CD14-positive monocyte (primary cell): ENCODE measurements at regions not wholly inside any gene's neighbourhood (a gene's known extent, or its start where the extent isn't known, plus 50 kb on each side); places are given as distances from the start of the nearest gene placed in this dataset. TPM values are rescaled to one million over a fixed set of nuclear protein-coding genes. Genes with fewer than 3 reads are reported as not detected.

ENCODE experiments used
- DNase-seq, 3 donors: peaks; one replicate each; pipeline ENCODE4 v3.0.0-alpha.2; 2011 to 2022
- H2AFZ ChIP-seq: 2 replicates; pipeline ENCODE4 v1.6.0; 2012; ENCODE audit warnings: mild to moderate bottlenecking, low read depth, low read length, inconsistent platforms; ENCODE audit not compliant: insufficient read depth, poor library complexity, severe bottlenecking
- H3K27ac ChIP-seq, 2 donors: 1 replicate in 1 of 2; 2 replicates in 1 of 2; pipeline ENCODE4 v1.5.1; 2012 to 2013; ENCODE audit warnings: low read length in 2 of 2, control low read depth in 1 of 2, inconsistent platforms in 1 of 2, low read depth in 1 of 2, mild to moderate bottlenecking in 1 of 2
- H3K27me3 ChIP-seq, 2 donors: one replicate each; pipeline versions ENCODE4 v1.6.0 to v1.6.1; 2011 to 2013; ENCODE audit warnings: low read length in 2 of 2; ENCODE audit not compliant: control insufficient read depth in 2 of 2, insufficient read depth in 2 of 2
- H3K36me3 ChIP-seq, 2 donors: replicated peaks in 1 of 2; 1 replicate in 1 of 2; 2 replicates in 1 of 2; pipeline versions ENCODE4 v1.5.1 to v1.6.1; 2012 to 2013; ENCODE audit warnings: low read length in 2 of 2, control low read depth in 1 of 2, inconsistent platforms in 1 of 2, mild to moderate bottlenecking in 1 of 2; ENCODE audit not compliant: insufficient read depth in 2 of 2, control insufficient read depth in 1 of 2
- H3K4me1 ChIP-seq, 2 donors: 1 replicate in 1 of 2; 2 replicates in 1 of 2; pipeline versions ENCODE4 v1.5.1 to v1.6.1; 2012 to 2013; ENCODE audit warnings: low read length in 2 of 2, control low read depth in 1 of 2, inconsistent platforms in 1 of 2, mild to moderate bottlenecking in 1 of 2, moderate library complexity in 1 of 2; ENCODE audit not compliant: insufficient read depth in 2 of 2, control insufficient read depth in 1 of 2
- H3K4me2 ChIP-seq: replicated peaks from 2 replicates; pipeline ENCODE3; 2012; ENCODE audit warnings: low read length, moderate library complexity, mild to moderate bottlenecking; ENCODE audit not compliant: poor library complexity, severe bottlenecking; ENCODE audit errors: extremely low read depth
- H3K4me3 ChIP-seq, 3 experiments: fragments of 200-600 bp in 1 of 3; sonication (generic) in 1 of 3; replicated peaks in 1 of 3; 1 replicate in 2 of 3; 2 replicates in 1 of 3; pipeline ENCODE4 v1.5.1; 2011 to 2013; ENCODE audit warnings: low read length in 3 of 3, mild to moderate bottlenecking in 3 of 3, control low read depth in 2 of 3, low read depth in 2 of 3, inconsistent platforms in 1 of 3, moderate library complexity in 1 of 3
- H3K79me2 ChIP-seq: 2 replicates; pipeline ENCODE4 v1.6.0; 2012; ENCODE audit warnings: mild to moderate bottlenecking, control low read depth, inconsistent platforms, low read length, moderate library complexity; ENCODE audit not compliant: insufficient read depth
- H3K9ac ChIP-seq: 2 replicates; pipeline ENCODE4 v1.6.0; 2017; ENCODE audit warnings: low read length, mild to moderate bottlenecking; ENCODE audit not compliant: insufficient read depth, poor library complexity, severe bottlenecking
- H3K9me3 ChIP-seq, 2 donors: replicated peaks in 1 of 2; 1 replicate in 1 of 2; 2 replicates in 1 of 2; pipeline versions ENCODE4 v1.5.1 to v1.6.1; 2012 to 2013; ENCODE audit warnings: low read length in 2 of 2, control low read depth in 1 of 2; ENCODE audit not compliant: control insufficient read depth in 1 of 2, insufficient read depth in 1 of 2
- H4K20me1 ChIP-seq: 2 replicates; pipeline ENCODE4 v1.6.0; 2012; ENCODE audit warnings: mild to moderate bottlenecking, low read length, control low read depth, moderate library complexity; ENCODE audit not compliant: insufficient read depth
- H3K27ac Mint-ChIP-seq, 7 donors: one replicate each; pipeline ENCODE4 v1.8.0; 2020; ENCODE audit warnings: mild to moderate bottlenecking in 7 of 7, mixed read lengths in 7 of 7, moderate library complexity in 6 of 7, inconsistent platforms in 2 of 7
- H3K27me3 Mint-ChIP-seq, 3 donors: one replicate each; pipeline ENCODE4 v1.8.0; 2021 to 2022; ENCODE audit warnings: low read depth in 3 of 3, mild to moderate bottlenecking in 3 of 3, mixed read lengths in 3 of 3, moderate library complexity in 3 of 3, inconsistent platforms in 1 of 3
- H3K36me3 Mint-ChIP-seq, 2 donors: one replicate each; pipeline ENCODE4 v1.8.0; 2020; ENCODE audit warnings: mixed read lengths in 2 of 2, inconsistent platforms in 1 of 2, mild to moderate bottlenecking in 1 of 2
- H3K4me1 Mint-ChIP-seq: one replicate; pipeline ENCODE4 v1.8.0; 2020; ENCODE audit warnings: mild to moderate bottlenecking, mixed read lengths
- H3K4me3 Mint-ChIP-seq, 2 donors: one replicate each; pipeline ENCODE4 v1.8.0; 2020; ENCODE audit warnings: mild to moderate bottlenecking in 2 of 2, mixed read lengths in 2 of 2, moderate library complexity in 1 of 2
- H3K9me3 Mint-ChIP-seq, 7 donors: one replicate each; pipeline ENCODE4 v1.8.0; 2020 to 2022; ENCODE audit warnings: mixed read lengths in 7 of 7, mild to moderate bottlenecking in 6 of 7, moderate library complexity in 6 of 7, inconsistent platforms in 2 of 7
- WGBS: methylation state at CpG from one replicate; pipeline ENCODE4 v1.1.5; 2013; ENCODE audit warnings: missing lambda C conversion rate; ENCODE audit not compliant: insufficient coverage; 5-methylcytosine and 5-hydroxymethylcytosine counted together
- intact Hi-C, 2 donors: fragments of 100-400 bp; cut with micrococcal nuclease; formaldehyde crosslinking; loops; one replicate each; pipeline versions ENCODE4 v1.15.0 to v1.15.1; 2023
- small RNA-seq: library from RNA; depleted of rRNA; stranded (forward); fragments of <200 nt; gene quantifications from one replicate; pipeline ENCODE3, GENCODE V24; 2012; ENCODE audit warnings: low read depth; ENCODE audit not compliant: insufficient read length
- TF ChIP-seq, protein P1 (sequence below): fragments of 200-600 bp; IDR thresholded peaks from one replicate; pipeline ENCODE4 v1.8.0; 2022; ENCODE audit warnings: antibody characterized with exemption, mild to moderate bottlenecking

DNA sequence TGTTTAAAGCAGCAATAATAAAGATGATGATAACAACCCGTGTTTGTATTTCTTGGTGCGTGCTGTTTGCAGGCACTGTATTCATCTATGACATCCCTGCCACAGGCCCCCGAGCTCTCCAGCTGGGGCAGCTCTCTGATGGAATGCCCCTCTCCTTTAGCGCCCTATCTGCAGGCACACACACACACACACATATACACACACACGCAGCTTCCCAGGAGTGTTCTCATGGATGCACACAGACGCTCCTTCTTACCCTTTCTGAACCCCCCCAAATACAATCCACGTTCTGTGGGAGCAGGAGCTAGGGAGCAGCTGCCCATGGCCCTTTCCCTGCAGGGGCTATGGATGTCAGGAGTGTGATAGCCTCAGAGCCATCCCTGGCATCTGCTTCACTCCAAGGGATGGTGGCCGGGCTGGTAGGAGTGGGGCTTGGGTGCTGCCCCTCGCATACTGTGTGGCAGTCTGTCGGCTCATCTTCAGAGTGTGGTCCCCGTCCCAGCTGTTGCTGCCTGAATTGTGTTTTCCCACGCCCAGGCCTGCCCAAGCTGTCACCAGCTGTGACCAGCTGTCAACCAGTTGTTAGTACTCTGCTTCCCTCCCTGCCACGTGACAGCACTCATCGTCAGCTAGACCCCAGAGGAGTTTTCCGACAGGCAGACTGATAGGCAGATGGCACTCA lies 50.8 kb upstream of the MYCN start:
- H3K4me3 ChIP-seq = no peak overlapping the region
- no peaks in the 10 kb centered on the region for H3K9me3 ChIP-seq
- no peaks in the 10 kb centered on the region for H3K4me1 ChIP-seq
- no peaks in the 10 kb centered on the region for H3K4me1 Mint-ChIP-seq
- peaks cover 0 to 1% (median 0%) of the 10 kb centered on the region in 7 donors for H3K9me3 Mint-ChIP-seq
- H3K79me2 ChIP-seq = no peaks in the 10 kb centered on the region
- H4K20me1 ChIP-seq = no peaks in the 10 kb centered on the region
- WGBS = 75% methylated on average over 11 of the region's 15 CpGs
- intact Hi-C loops = no loop called here
- H3K27me3 ChIP-seq = no peaks in the 10 kb centered on the region
- H2AFZ ChIP-seq = no peak overlapping the region
- no peak overlapping the region for H3K27ac Mint-ChIP-seq
- H3K9ac ChIP-seq = no peak overlapping the region
- TF ChIP-seq, protein P1, sequence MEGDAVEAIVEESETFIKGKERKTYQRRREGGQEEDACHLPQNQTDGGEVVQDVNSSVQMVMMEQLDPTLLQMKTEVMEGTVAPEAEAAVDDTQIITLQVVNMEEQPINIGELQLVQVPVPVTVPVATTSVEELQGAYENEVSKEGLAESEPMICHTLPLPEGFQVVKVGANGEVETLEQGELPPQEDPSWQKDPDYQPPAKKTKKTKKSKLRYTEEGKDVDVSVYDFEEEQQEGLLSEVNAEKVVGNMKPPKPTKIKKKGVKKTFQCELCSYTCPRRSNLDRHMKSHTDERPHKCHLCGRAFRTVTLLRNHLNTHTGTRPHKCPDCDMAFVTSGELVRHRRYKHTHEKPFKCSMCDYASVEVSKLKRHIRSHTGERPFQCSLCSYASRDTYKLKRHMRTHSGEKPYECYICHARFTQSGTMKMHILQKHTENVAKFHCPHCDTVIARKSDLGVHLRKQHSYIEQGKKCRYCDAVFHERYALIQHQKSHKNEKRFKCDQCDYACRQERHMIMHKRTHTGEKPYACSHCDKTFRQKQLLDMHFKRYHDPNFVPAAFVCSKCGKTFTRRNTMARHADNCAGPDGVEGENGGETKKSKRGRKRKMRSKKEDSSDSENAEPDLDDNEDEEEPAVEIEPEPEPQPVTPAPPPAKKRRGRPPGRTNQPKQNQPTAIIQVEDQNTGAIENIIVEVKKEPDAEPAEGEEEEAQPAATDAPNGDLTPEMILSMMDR = no peak
- no peak overlapping the region for H3K4me2 ChIP-seq
- peaks cover 0 to 1% (median 0%) of the 10 kb centered on the region in 3 donors for H3K27me3 Mint-ChIP-seq
- H3K27ac ChIP-seq = no peak overlapping the region
- DNase-seq = no peak
- no peaks in the 10 kb centered on the region for H3K36me3 ChIP-seq
- H3K36me3 Mint-ChIP-seq = no peaks in the 10 kb centered on the region
- no peak overlapping the region for H3K4me3 Mint-ChIP-seq

DNA sequence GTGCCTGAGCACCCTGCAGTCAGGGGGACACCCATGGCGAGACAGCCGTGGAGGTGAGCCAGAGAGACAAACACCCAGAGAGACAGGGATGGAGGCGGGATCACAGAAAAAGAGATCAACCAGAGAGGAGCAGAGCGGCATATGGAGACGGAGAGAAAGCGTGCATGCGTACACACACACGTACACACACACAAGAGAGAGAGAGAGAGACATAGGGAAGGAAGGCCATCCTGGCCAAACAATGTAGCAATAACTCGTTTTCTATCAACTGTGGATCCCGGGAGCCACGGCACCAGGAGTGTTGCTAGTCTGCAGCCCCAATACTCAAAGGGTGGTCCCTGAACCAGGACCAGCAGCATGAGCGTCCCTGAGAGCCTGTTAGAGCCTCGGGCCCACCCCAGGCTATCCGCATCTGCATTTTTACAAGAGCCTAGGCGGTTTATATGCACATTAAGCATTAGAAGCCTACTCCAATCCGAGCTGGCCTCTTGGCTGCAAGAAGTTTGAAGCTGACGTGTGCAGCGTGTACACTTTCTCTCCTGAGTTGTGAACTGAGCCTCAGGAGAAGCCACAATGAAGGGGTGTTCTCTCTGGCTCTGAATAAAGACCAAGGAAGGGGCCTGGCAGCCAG lies 50.1 kb upstream of the MYCN start:
- no peak for DNase-seq
- H3K4me2 ChIP-seq = no peak overlapping the region
- Mint-ChIP-seq H3K27me3 (peaks cover 0 to 1% (median 0%) of the 10 kb centered on the region in 3 donors), H3K27ac (peak overlapping the region in 1 of 7 donors; percentile 0), H3K4me1 (no peaks in the 10 kb centered on the region), H3K36me3 (no peaks in the 10 kb centered on the region), H3K9me3 (peaks cover 0 to 1% (median 0%) of the 10 kb centered on the region in 7 donors), H3K4me3 (no peak overlapping the region)
- H3K27me3 ChIP-seq = no peaks in the 10 kb centered on the region
- no peak overlapping the region for H2AFZ ChIP-seq
- H3K4me1 ChIP-seq = no peaks in the 10 kb centered on the region
- no peaks in the 10 kb centered on the region for H4K20me1 ChIP-seq
- no peaks in the 10 kb centered on the region for H3K79me2 ChIP-seq
- TF ChIP-seq, protein P1 = no peak
- 81% methylated on average over 12 of the region's 18 CpGs for WGBS
- H3K36me3 ChIP-seq = no peaks in the 10 kb centered on the region
- intact Hi-C loops = no loop called here
- H3K4me3 ChIP-seq = no peak overlapping the region
- H3K9ac ChIP-seq = no peak overlapping the region
- no peak overlapping the region for H3K27ac ChIP-seq
- no peaks in the 10 kb centered on the region for H3K9me3 ChIP-seq

Small RNAs in the stretch of these regions (small RNA-seq; reads per million reads assigned to genes)
- not detected for gene RNU5E-7P
